Neural cell (in vitro differentiated cells): ENCODE measurements at regions not wholly inside any gene's neighbourhood (a gene's known extent, or its start where the extent isn't known, plus 50 kb on each side); places are given as distances from the start of the nearest gene placed in this dataset.
"Not testable (repeated sequence)": the region's sequence is repeated elsewhere in the genome, so short reads cannot be mapped to it uniquely, and the experiment has no call there.

Source experiments
- H2AFZ ChIP-seq: fragments of 200-600, 300-800 bp; sonication (generic), shearing (Covaris generic); 2 replicates; pipeline ENCODE4 v1.6.0; 2014; ENCODE audit warnings: low read depth, mild to moderate bottlenecking, antibody characterized with exemption, low read length, moderate library complexity
- H3F3A ChIP-seq: fragments of 200-600 bp; shearing (Covaris generic); 2 replicates; pipeline ENCODE4 v1.6.1; 2016; ENCODE audit warnings: mild to moderate bottlenecking, moderate library complexity, mixed read lengths, antibody characterized with exemption, low read length; ENCODE audit not compliant: insufficient read depth, poor library complexity, severe bottlenecking
- H3K27ac ChIP-seq: fragments of 200-600, 300-800 bp; sonication (generic), shearing (Covaris generic); 2 replicates; pipeline ENCODE4 v1.5.1; 2014; ENCODE audit warnings: mild to moderate bottlenecking, low read length, moderate library complexity
- H3K27me3 ChIP-seq: fragments of 300-800, 200-600 bp; sonication (generic), shearing (Covaris generic); 2 replicates; pipeline ENCODE4 v1.6.0; 2014; ENCODE audit warnings: mild to moderate bottlenecking, low read depth, low read length, moderate library complexity; ENCODE audit not compliant: insufficient read depth
- H3K36me3 ChIP-seq: fragments of 300-800, 200-600 bp; sonication (generic), shearing (Covaris generic); 2 replicates; pipeline ENCODE4 v1.5.1; 2014; ENCODE audit warnings: mild to moderate bottlenecking, antibody characterized with exemption, low read length, moderate library complexity; ENCODE audit not compliant: insufficient read depth
- H3K4me2 ChIP-seq: fragments of 300-800, 200-600 bp; sonication (generic), shearing (Covaris generic); 2 replicates; pipeline ENCODE4 v1.6.0; 2014; ENCODE audit warnings: mild to moderate bottlenecking, low read length
- H3K4me3 ChIP-seq: fragments of 300-800, 200-600 bp; sonication (generic), shearing (Covaris generic); 2 replicates; pipeline ENCODE4 v1.5.1; 2014; ENCODE audit warnings: mild to moderate bottlenecking, low read length, moderate library complexity
- H3K79me2 ChIP-seq: fragments of 200-600 bp; shearing (Covaris generic); replicated peaks from 2 replicates; pipeline ENCODE4 v1.6.0; 2014; ENCODE audit warnings: mild to moderate bottlenecking, low read length, moderate library complexity; ENCODE audit not compliant: insufficient read depth
- H3K9ac ChIP-seq: fragments of 300-800, 200-600 bp; sonication (generic), shearing (Covaris generic); 2 replicates; pipeline ENCODE4 v1.6.1; 2016; ENCODE audit warnings: mild to moderate bottlenecking, low read length, mixed read lengths
- H3K9me2 ChIP-seq: fragments of 200-600 bp; shearing (Covaris generic); 2 replicates; pipeline ENCODE4 v1.6.1; 2016; ENCODE audit warnings: mild to moderate bottlenecking, low read length, mixed read lengths; ENCODE audit not compliant: insufficient read depth
- H3K9me3 ChIP-seq: fragments of 200-600, 300-800 bp; sonication (generic), shearing (Covaris generic); 2 replicates; pipeline ENCODE4 v1.6.1; 2016; ENCODE audit warnings: mild to moderate bottlenecking, mixed run types, low read length, moderate library complexity, mixed read lengths
- H4K20me1 ChIP-seq: fragments of 200-600 bp; shearing (Covaris generic); 2 replicates; pipeline ENCODE4 v1.6.1; 2016; ENCODE audit warnings: mild to moderate bottlenecking, mixed run types; ENCODE audit not compliant: insufficient read depth
- EP300 ChIP-seq: fragments of 450-650 bp; conservative IDR thresholded peaks from 2 replicates; pipeline ENCODE4 v1.6.1; 2014; ENCODE audit warnings: antibody characterized with exemption, mild to moderate bottlenecking, moderate library complexity; ENCODE audit not compliant: poor library complexity, severe bottlenecking
- EZH2 ChIP-seq: fragments of 200-600, 300-800 bp; shearing (Covaris generic), sonication (generic); IDR thresholded peaks from 2 replicates; pipeline ENCODE4 v1.6.1; 2014; ENCODE audit warnings: antibody characterized with exemption, low read length, borderline replicate concordance, mild to moderate bottlenecking; ENCODE audit not compliant: insufficient read depth, poor library complexity, severe bottlenecking
- MXI1 ChIP-seq: fragments of 450-650 bp; conservative IDR thresholded peaks from 2 replicates; pipeline ENCODE4 v1.6.1; 2014; ENCODE audit warnings: antibody characterized with exemption, mild to moderate bottlenecking; ENCODE audit not compliant: poor library complexity, severe bottlenecking
- POLR2AphosphoS5 ChIP-seq: IDR thresholded peaks from 2 replicates; pipeline ENCODE4 v1.6.1; 2012
- RAD21 ChIP-seq: fragments of 450-650 bp; conservative IDR thresholded peaks from 2 replicates; pipeline ENCODE4 v1.6.1; 2014; ENCODE audit warnings: antibody characterized with exemption, mild to moderate bottlenecking, moderate library complexity
- SMC3 ChIP-seq: fragments of 450-650 bp; conservative IDR thresholded peaks from 2 replicates; pipeline ENCODE4 v1.6.1; 2014; ENCODE audit warnings: antibody characterized with exemption, mild to moderate bottlenecking, moderate library complexity; ENCODE audit not compliant: poor library complexity
- TAF1 ChIP-seq: IDR thresholded peaks from 2 replicates; pipeline ENCODE4 v1.6.1; 2012; ENCODE audit warnings: low read depth
- TF ChIP-seq, protein P1 (sequence below): fragments of 450-650 bp; IDR thresholded peaks from 2 replicates; pipeline ENCODE4 v1.5.1; 2014; ENCODE audit warnings: antibody characterized with exemption, mild to moderate bottlenecking, moderate library complexity; ENCODE audit not compliant: poor library complexity, severe bottlenecking
- TF ChIP-seq, protein P2 (sequence below): IDR thresholded peaks from 2 replicates; pipeline ENCODE4 v1.6.1; 2012; ENCODE audit warnings: borderline replicate concordance

DNA sequence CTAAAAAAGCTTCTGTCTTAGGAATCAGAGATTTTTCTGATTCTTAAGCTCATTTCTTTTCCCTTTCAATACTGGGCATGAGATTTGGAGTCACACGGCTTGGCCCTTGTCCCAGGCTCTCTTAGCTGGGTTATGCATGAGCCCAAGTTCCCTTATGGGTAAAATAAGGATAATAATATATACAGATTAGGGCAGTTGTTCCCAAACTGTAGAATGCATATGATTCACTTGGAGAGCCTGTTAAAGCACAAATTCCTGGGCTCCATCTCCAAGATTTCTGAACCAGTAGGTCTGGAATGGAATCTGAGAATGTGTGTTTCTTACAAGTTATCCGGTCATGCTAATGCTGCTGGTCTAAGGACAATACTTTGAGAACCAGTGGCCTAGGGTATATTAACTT, 154.0 kb downstream of the REEP3 start:
- Histone ChIP-seq H3K27ac (no peak overlapping the region), H3F3A (no peaks in the 10 kb centered on the region), H3K9me2 (no peaks in the 10 kb centered on the region), H4K20me1 (no peaks in the 10 kb centered on the region), H3K4me2 (no peak overlapping the region), H3K9ac (no peak overlapping the region), H2AFZ (no peak overlapping the region), H3K4me3 (no peak overlapping the region), H3K79me2 (no peaks in the 10 kb centered on the region), H3K9me3 (no peaks in the 10 kb centered on the region), H3K27me3 (no peaks in the 10 kb centered on the region), H3K36me3 (no peaks in the 10 kb centered on the region)
- TF ChIP-seq, protein P1, sequence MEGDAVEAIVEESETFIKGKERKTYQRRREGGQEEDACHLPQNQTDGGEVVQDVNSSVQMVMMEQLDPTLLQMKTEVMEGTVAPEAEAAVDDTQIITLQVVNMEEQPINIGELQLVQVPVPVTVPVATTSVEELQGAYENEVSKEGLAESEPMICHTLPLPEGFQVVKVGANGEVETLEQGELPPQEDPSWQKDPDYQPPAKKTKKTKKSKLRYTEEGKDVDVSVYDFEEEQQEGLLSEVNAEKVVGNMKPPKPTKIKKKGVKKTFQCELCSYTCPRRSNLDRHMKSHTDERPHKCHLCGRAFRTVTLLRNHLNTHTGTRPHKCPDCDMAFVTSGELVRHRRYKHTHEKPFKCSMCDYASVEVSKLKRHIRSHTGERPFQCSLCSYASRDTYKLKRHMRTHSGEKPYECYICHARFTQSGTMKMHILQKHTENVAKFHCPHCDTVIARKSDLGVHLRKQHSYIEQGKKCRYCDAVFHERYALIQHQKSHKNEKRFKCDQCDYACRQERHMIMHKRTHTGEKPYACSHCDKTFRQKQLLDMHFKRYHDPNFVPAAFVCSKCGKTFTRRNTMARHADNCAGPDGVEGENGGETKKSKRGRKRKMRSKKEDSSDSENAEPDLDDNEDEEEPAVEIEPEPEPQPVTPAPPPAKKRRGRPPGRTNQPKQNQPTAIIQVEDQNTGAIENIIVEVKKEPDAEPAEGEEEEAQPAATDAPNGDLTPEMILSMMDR, result no peak
- TF ChIP-seq RAD21 (no peak), POLR2AphosphoS5 (no peak), MXI1 (no peak), SMC3 (no peak), TAF1 (no peak), EP300 (no peak), EZH2 (no peak)
- TF ChIP-seq, protein P2, sequence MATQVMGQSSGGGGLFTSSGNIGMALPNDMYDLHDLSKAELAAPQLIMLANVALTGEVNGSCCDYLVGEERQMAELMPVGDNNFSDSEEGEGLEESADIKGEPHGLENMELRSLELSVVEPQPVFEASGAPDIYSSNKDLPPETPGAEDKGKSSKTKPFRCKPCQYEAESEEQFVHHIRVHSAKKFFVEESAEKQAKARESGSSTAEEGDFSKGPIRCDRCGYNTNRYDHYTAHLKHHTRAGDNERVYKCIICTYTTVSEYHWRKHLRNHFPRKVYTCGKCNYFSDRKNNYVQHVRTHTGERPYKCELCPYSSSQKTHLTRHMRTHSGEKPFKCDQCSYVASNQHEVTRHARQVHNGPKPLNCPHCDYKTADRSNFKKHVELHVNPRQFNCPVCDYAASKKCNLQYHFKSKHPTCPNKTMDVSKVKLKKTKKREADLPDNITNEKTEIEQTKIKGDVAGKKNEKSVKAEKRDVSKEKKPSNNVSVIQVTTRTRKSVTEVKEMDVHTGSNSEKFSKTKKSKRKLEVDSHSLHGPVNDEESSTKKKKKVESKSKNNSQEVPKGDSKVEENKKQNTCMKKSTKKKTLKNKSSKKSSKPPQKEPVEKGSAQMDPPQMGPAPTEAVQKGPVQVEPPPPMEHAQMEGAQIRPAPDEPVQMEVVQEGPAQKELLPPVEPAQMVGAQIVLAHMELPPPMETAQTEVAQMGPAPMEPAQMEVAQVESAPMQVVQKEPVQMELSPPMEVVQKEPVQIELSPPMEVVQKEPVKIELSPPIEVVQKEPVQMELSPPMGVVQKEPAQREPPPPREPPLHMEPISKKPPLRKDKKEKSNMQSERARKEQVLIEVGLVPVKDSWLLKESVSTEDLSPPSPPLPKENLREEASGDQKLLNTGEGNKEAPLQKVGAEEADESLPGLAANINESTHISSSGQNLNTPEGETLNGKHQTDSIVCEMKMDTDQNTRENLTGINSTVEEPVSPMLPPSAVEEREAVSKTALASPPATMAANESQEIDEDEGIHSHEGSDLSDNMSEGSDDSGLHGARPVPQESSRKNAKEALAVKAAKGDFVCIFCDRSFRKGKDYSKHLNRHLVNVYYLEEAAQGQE, result no peak

GRCh38 chr10:63677001-63677400, 155.8 kb downstream of the REEP3 start:
- no peaks in the 10 kb centered on the region for H3K9me3 ChIP-seq
- H3F3A ChIP-seq, result no peaks in the 10 kb centered on the region
- H3K9me2 ChIP-seq, result no peaks in the 10 kb centered on the region
- no peaks in the 10 kb centered on the region for H3K27me3 ChIP-seq
- no peaks in the 10 kb centered on the region for H4K20me1 ChIP-seq
- H2AFZ ChIP-seq, result no peak overlapping the region
- H3K79me2 ChIP-seq, result no peaks in the 10 kb centered on the region
- no peak overlapping the region for H3K4me2 ChIP-seq
- TF ChIP-seq POLR2AphosphoS5, result no peak
- H3K27ac ChIP-seq, result no peak overlapping the region
- H3K4me3 ChIP-seq, result no peak overlapping the region
- H3K9ac ChIP-seq, result no peak overlapping the region
- H3K36me3 ChIP-seq, result no peaks in the 10 kb centered on the region

- not testable (repeated sequence) for H3K36me3 ChIP-seq, H3K4me2 ChIP-seq, H2AFZ ChIP-seq, H3K9me3 ChIP-seq, H3F3A ChIP-seq, H3K27me3 ChIP-seq, H3K79me2 ChIP-seq, H3K27ac ChIP-seq, H4K20me1 ChIP-seq, H3K9ac ChIP-seq, H3K4me3 ChIP-seq, H3K9me2 ChIP-seq
Measured at GRCh38 chr10:63680545-63680944, 159.3 kb downstream of the REEP3 start.
